ENCODE measurements at regions not wholly inside any gene's neighbourhood (a gene's known extent, or its start where the extent isn't known, plus 50 kb on each side); places are given as distances from the start of the nearest gene placed in this dataset.
A peak's percentile ranks its signal among the peaks of the same experiment; 100 is the strongest.

DNA sequence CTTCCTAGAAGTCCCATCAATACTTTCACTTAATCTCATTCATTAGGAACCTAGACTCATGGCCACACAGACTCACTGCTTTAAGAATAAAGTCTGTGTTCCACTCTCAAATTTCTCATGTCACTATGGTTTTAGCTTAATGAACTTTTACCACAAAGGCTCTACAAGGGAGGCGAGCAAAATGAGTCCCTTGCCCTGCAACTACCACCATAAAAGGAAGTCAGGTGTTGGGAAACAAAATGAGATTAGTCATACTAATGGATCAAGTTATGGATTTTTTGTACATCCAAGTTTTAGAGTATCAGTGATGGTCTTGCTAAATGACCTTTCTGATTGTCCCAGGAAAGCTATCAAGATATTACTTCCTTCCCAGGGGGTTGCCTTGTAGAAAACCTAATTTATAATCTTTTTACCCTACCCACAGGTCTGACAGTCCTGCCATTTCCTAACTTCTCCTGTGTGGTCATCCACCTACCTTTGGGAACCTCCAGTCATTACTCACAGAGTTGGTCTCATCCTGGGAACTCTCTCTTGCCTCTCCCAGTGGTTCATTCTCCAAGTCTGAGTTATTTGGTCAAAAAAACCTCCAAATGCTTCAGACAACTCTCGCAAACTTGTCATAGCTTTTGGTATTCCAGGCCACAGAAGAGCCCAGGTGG is 51.8 kb upstream of the SLC16A1 start:
- DNase-seq = no peak

DNA sequence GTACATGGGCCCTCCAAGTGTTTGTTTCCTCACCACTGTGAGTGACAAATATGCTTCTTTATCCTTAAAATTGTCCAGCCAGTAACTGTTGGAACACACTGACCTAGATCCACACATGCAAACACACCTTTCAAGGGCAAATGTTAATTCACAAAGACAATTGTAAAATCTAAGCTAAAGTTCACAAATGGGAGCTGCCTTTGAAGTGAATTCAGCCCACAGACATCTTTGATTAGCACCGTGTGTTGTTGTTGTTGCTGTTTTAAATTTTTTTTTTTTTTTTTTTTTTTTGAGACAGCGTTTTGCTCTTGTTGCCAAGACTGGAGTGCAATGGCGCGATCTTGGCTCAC is 52.3 kb upstream of the SLC16A1 start:
- DNase-seq = no peak

DNA sequence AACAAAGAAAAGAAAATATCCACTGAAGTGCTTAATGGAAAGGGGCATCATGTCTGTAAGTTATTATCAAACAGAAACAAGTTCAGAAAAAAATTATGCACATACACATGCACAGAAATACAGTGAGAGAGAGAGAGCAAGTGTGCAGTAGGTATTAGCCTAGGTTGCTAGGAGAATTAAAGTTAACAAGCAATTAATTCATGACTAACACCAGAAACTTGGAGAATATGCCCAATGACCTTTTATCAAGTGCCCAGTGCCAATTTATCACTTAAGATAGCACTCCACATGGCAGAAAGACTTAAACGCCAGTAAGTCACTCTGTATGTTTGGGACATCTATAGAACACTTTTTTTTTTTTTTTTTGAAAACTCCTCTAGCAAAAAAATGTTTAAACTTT is 56.2 kb upstream of the SLC16A1 start:
- peak; percentile 14 for DNase-seq

DNA sequence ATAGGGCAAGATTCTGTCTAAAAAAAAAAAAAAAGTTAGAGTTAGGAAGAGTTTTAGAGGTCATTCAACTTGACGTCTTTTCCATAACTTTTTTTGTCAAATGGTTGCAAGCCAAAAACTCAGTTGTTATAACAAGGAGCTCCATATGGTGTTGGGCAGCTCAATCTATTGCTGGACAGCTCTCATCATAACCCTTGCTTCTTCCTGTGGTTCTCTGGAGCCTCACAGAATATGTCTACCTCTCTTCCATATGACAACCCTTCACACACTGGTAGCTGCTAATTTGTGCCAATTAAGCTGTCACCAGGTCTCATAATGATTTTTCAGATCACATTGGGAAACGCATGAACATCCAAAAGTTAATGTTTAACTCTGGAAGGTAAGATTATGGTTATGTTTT is 57.8 kb upstream of the SLC16A1 start:
- DNase-seq = peak; percentile 18

DNA sequence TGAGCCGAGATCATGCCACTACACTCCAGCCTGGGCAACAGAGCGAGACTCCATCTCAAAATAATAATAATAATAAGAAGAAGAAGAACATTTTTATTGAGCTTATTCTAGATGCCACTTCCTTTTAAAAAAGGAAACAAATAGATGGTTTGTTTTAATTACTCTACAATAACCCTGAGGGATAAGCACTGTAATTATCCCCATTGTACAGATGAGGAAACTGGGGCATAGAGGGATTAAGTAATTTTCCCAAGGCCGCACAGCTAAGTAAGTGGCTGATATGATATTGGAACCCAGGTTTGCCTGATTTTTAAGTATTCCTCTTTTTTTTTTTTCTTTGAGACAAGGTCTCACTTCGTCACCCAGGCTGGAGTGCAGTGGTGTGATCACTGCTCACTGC is 58.5 kb upstream of the LRIG2 start:
- no peak for DNase-seq

DNA sequence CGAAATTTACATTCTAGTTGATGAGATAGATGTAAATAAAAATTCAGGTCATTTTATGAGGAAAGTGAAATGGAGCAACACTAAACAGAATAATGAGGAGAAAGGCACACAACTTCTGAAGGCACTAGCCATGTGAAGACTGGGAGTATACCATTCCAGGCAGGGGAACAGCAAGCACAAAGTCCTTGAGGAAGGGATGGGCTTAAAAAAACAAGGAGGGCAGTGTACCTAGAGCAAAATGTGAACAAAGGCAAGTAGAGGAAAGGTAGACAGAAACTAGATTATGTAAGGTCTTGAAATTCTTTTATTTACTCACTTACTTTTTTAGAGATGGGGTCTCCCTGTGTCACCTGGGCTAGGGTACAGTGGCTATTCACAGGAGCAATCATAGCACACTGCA is 54.1 kb upstream of the LRIG2 start:
- no peak for DNase-seq

DNA sequence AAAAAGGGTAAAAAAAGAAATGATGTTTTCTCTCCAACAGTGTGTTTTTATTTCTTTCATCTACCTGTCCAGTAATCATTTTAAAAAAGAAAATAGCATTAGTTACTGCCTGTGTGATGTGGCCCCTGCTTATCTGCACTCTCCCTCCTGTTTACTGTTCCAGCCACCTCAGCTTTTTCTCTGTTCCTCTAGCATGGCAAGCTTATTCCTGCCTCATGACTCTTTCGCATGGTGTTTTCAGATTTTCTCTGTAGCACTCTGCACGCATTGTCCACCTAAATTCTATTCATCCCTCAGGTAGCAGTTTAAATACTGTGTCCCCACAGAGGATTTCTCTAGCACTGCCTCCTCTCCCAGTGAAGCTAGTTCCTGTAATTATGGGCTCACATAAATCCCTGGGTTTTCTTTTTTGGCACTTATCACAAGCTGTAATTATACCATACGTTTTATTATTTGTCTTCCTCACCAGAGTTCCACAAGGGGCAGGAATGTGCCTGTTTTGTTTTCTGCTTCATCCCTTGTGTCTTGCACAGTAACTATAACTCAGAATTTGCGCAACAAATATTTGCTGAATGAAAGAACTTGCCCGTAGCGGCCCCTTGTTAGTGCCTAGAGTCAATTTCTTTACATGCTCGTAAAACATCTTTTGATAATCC is 51.4 kb upstream of the LRIG2 start:
- DNase-seq = no peak
